ENCODE measurements at regions not wholly inside any gene's neighbourhood (a gene's known extent, or its start where the extent isn't known, plus 50 kb on each side); places are given as distances from the start of the nearest gene placed in this dataset.

DNA sequence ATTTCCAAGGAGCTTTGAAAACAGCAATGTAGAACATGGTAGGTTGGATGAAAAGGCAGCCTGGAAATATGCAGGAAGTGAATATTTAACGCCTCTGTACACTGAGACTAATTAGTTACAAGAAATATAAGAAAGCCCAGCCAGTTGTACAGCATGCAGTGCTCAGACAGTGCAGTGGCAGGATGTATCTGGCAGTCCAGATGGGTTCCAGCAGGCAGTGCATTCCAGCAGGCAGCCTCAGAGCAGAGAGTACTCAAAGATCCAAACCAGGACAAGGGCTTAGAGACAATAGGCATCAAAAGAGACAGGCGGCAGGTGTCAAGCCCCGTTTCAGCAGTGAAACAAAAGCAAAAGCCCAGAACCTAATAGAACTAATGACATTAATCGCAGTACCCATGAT is 2776.3 kb downstream of the PCDH9 start:
- no peak for TF ChIP-seq POLR2A (IDR thresholded peaks at IDR 0.05)
- TF ChIP-seq, protein P1, sequence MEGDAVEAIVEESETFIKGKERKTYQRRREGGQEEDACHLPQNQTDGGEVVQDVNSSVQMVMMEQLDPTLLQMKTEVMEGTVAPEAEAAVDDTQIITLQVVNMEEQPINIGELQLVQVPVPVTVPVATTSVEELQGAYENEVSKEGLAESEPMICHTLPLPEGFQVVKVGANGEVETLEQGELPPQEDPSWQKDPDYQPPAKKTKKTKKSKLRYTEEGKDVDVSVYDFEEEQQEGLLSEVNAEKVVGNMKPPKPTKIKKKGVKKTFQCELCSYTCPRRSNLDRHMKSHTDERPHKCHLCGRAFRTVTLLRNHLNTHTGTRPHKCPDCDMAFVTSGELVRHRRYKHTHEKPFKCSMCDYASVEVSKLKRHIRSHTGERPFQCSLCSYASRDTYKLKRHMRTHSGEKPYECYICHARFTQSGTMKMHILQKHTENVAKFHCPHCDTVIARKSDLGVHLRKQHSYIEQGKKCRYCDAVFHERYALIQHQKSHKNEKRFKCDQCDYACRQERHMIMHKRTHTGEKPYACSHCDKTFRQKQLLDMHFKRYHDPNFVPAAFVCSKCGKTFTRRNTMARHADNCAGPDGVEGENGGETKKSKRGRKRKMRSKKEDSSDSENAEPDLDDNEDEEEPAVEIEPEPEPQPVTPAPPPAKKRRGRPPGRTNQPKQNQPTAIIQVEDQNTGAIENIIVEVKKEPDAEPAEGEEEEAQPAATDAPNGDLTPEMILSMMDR (IDR thresholded peaks at IDR 0.05), result no peak
